D721Med (cell line): ENCODE measurements at regions not wholly inside any gene's neighbourhood (a gene's known extent, or its start where the extent isn't known, plus 50 kb on each side); places are given as distances from the start of the nearest gene placed in this dataset.

ENCODE experiments used
- DNase-seq: peaks from one replicate; pipeline ENCODE4 v3.0.0; 2011; ENCODE audit warnings: low spot score; ENCODE audit not compliant: insufficient read length
- FAIRE-seq: peaks from 2 replicates; lab custom pipeline; 2011; peaks lifted over from hg19 to GRCh38; lab: Jason Lieb, UNC
- TF ChIP-seq, protein P1 (sequence below): IDR thresholded peaks from 2 replicates; pipeline ENCODE4 v1.5.1; 2012; ENCODE audit warnings: mild to moderate bottlenecking, control low read depth; ENCODE audit not compliant: insufficient read depth; ENCODE audit errors: missing control alignments

- TF ChIP-seq, protein P1, sequence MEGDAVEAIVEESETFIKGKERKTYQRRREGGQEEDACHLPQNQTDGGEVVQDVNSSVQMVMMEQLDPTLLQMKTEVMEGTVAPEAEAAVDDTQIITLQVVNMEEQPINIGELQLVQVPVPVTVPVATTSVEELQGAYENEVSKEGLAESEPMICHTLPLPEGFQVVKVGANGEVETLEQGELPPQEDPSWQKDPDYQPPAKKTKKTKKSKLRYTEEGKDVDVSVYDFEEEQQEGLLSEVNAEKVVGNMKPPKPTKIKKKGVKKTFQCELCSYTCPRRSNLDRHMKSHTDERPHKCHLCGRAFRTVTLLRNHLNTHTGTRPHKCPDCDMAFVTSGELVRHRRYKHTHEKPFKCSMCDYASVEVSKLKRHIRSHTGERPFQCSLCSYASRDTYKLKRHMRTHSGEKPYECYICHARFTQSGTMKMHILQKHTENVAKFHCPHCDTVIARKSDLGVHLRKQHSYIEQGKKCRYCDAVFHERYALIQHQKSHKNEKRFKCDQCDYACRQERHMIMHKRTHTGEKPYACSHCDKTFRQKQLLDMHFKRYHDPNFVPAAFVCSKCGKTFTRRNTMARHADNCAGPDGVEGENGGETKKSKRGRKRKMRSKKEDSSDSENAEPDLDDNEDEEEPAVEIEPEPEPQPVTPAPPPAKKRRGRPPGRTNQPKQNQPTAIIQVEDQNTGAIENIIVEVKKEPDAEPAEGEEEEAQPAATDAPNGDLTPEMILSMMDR = no peak
- peak; percentile 100 for FAIRE-seq
- no peak for DNase-seq
These were observed 424.4 kb upstream of the NETO1 start for GRCh38 chr18:73292156-73292555.

DNA sequence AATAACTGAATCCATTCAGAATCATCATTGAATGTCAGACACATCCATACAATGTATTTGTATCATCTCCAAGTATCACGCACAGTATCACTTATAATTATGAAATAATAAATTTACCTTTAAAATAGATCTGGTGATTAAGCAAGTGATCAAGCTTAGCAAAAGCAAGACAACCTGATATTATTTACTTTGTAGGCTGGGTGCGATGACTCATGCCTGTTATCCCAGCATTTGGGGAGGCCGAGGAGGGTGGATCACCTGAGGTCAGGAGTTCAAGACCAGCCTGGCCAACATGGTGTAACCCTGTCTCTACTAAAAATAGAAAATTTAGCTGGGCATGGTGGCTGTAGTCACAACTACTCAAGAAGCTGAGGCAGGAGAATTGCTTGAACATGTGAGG lies 421.0 kb upstream of the NETO1 start:
- TF ChIP-seq, protein P1 = no peak
- DNase-seq (no peak), FAIRE-seq (peak; percentile 41)

- FAIRE-seq (no peak), DNase-seq (no peak)
- TF ChIP-seq, protein P1 = no peak
These were observed 418.8 kb upstream of the NETO1 start for GRCh38 chr18:73286584-73286983.

DNA sequence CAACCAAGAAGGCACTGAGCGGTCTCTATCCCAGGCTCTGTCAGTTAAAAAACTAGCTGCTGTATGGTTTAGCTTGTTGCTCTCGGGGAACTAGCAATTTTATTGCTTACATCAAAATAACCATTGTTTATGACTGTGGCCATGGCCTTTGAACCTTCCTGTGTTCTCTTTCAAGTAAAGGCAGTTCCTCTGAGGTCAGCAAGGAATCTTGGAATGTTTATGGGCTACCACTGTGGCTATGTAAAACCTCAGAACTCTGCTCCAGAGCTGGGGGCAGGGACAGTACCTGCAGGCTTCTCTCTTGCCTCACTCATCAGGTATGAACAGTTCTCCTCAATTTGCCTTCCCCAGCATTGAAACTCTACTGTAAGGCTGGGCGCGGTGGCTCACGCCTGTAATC lies 416.0 kb upstream of the NETO1 start:
- TF ChIP-seq, protein P1 = no peak
- no peak for FAIRE-seq
- no peak for DNase-seq

GRCh38 chr18:73283032-73283431 lies 415.2 kb upstream of the NETO1 start:
- FAIRE-seq (no peak), DNase-seq (no peak)
- TF ChIP-seq, protein P1 = no peak

DNA sequence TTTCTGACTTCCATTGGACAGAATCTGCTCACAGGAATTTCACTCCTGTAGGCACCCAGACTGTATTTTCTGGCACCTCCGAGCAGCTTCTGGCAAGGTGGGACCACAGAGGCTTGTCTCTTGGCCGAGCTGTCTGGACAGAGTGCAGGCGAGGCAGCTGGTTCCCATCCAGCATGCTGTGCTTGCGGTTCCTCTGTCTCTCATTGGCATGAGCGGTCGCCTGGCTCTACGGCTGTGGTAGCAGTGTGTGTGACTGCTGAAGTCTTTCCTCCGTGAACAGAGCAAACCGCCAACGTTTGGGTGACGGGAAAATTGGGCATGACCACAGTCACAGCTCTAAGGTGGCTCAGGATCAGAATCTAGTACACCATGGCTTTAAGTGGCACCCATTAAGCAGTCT lies 411.7 kb upstream of the NETO1 start:
- no peak for FAIRE-seq

GRCh38 chr18:73274812-73275621 lies 407.2 kb upstream of the NETO1 start:
- no peak for DNase-seq
- TF ChIP-seq, protein P1 = no peak
- no peak for FAIRE-seq

More for the DNA sequence above, 411.7 kb upstream of the NETO1 start:
- TF ChIP-seq, protein P1 = no peak
- DNase-seq = no peak
